HG02610 (cell line): ENCODE measurements at regions not wholly inside any gene's neighbourhood (a gene's known extent, or its start where the extent isn't known, plus 50 kb on each side); places are given as distances from the start of the nearest gene placed in this dataset.

ENCODE experiments used
- ATAC-seq: cut with Tn5 transposase; IDR thresholded peaks from one replicate; pipeline ENCODE4 v1.9.1; 2021; ENCODE audit warnings: mild to moderate bottlenecking, moderate library complexity; ENCODE audit not compliant: unreplicated experiment

DNA sequence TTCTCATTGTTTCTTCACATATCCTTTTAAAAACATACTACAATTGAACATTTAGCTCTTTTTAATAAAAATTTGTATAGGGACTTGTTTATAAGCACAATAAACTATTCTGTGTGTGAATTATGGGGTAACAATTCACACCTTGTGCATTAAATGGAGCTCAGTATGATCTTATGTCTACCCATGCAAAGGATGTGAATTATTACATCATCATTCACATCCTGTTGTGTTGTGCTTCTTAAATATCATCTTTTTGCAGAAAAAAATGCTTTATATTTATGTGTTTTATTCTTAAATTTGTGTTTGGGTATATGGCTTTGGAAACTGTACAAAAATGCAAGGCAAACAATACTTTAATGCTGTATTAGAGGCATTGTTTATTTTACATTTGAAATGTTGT is 96.7 kb upstream of the PABPC4L start:
- no peak for ATAC-seq

DNA sequence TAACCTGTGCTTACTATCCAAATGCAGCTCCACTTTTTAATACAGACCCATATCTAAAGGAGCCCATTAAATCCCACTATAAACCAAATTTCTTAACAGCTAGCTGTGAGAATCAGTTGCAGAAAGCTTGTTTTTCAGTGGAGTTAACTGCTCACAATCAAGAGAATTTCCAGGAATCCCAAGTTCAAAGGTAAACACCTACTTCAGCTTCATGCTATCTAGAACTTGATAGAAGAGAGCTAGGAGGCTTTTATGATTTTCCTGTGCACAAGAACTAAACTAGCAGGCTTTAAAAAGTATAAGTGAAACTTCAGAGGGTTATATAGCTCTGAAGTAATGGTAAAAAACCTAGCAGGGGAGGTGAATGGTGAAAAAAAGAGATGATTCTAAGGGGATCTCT is 96.2 kb upstream of the PABPC4L start:
- no peak for ATAC-seq

DNA sequence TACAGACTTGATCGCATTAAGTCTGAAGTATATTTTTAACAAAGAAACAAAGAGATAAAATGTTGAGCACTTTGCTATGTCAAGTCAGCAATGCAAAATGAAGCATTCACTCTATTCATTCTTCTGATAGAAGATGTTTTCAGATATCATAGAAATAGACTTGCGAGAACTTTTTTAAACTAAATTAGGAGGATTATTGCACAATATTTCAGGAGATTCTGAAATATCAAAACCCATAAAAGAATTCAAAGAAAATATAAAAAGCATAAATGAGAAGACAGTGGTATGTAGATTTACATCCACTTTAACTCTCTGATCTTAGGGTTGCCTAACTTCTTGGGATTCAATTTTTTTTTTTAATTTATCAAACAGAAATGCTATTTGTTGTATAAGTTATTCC is 81.1 kb upstream of the PABPC4L start:
- no peak for ATAC-seq

DNA sequence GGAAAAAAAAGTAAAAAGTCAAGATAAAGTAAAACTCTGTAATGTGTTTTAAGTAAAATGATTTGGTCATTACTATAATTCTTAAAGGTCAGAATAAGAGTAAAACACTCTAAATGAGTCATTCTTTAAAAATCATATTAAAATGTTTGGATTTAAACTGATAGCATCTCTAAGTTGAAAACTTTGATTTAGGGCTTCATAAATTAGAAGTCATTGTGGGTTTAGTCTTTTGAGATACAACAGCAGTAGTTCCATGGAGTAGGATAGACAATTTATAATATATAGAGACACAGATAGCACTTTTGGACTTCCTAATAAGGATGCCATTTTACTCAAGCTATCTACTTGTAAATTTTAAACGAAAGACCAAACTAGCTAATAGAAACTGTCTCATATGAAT is 77.1 kb upstream of the PABPC4L start:
- no peak for ATAC-seq

DNA sequence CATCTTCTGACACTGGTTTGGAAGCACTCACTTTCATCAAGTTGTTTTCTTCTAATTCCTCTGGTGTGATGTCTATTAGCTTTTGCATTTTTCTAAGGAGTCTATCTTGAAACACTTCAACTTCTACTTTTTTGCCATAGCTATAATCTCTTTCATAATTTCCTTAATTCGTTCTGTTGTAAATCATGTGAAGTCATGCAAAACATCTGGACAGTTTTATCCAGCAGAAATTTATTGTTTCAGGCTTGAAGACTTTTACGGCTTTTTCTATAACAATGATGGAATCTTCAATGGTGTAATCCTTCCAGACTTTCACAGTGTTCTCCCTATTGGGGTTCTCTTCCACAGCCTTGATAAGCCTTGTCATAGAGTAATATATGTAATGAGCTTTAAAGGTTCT is 74.9 kb upstream of the PABPC4L start:
- ATAC-seq, result no peak

DNA sequence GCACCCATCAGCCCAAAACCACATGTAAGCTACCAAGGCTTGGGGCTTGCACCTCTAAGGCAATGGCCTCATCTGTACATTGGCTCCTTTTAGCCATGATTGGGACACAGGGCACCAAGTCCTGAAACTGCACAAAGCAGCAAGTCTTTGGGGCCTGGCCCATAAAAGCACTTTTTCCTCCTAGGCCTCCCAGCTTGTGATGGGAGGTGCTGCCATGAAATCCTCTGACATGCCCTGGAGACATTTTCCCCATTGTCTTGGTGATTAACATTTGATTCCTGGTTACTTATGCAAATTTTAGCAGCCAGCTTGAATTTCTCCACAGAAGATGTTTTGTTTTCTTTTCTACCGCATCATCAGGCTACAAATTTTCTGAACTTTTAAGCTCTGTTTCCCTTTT is 58.5 kb upstream of the PABPC4L start:
- ATAC-seq, result no peak
